Vagina (tissue), 2 donors: ENCODE measurements at regions not wholly inside any gene's neighbourhood (a gene's known extent, or its start where the extent isn't known, plus 50 kb on each side); places are given as distances from the start of the nearest gene placed in this dataset.

ENCODE experiments used
- DNase-seq, 2 donors: peaks; one replicate each; pipeline ENCODE4 v3.0.0-alpha.2; 2017; ENCODE audit errors: extremely low spot score in 2 of 2
- H3K27ac ChIP-seq: fragments of 200-600 bp; sonication (generic); one replicate; pipeline ENCODE4 v1.5.1; 2019
- H3K27me3 ChIP-seq: fragments of 200-600 bp; sonication (generic); one replicate; pipeline ENCODE4 v1.5.1; 2019
- H3K36me3 ChIP-seq, 2 donors: fragments of 200-600 bp; sonication (generic); one replicate each; pipeline ENCODE4 v1.5.1; 2017 to 2019
- H3K4me1 ChIP-seq: fragments of 200-600 bp; sonication (generic); one replicate; pipeline ENCODE4 v1.5.1; 2019
- H3K4me3 ChIP-seq, 2 donors: fragments of 200-600 bp; sonication (generic); 1 replicate in 1 of 2; 2 replicates in 1 of 2; pipeline ENCODE4 v1.5.1; 2016 to 2019
- H3K9me3 ChIP-seq: fragments of 200-600 bp; sonication (generic); one replicate; pipeline ENCODE4 v1.5.1; 2019
- POLR2A ChIP-seq, 2 donors: fragments of 450-650 bp; IDR thresholded peaks; one replicate each; pipeline ENCODE4 v1.6.1; 2017; ENCODE audit warnings: antibody characterized with exemption in 2 of 2, mild to moderate bottlenecking in 2 of 2, moderate library complexity in 2 of 2
- POLR2AphosphoS5 ChIP-seq, 2 donors: sonication (generic); formaldehyde crosslinking; IDR thresholded peaks; one replicate each; pipeline ENCODE4 v1.9.0; 2017; ENCODE audit warnings: antibody characterized with exemption in 2 of 2, mild to moderate bottlenecking in 2 of 2, low read depth in 1 of 2; ENCODE audit not compliant: insufficient read depth in 1 of 2
- intact Hi-C: fragments of 100-400 bp; cut with DNase I; formaldehyde crosslinking; loops from one replicate; pipeline ENCODE4 v1.15.1; 2023
- TF ChIP-seq, protein P1 (sequence below), 3 experiments: fragments of 450-650 bp in 2 of 3; fragments of 200-600 bp in 1 of 3; sonication (generic) in 1 of 3; IDR thresholded peaks; one replicate each; pipeline ENCODE4 v1.5.1; 2017 to 2019; ENCODE audit warnings: antibody characterized with exemption in 3 of 3, mild to moderate bottlenecking in 2 of 3, moderate library complexity in 2 of 3

DNA sequence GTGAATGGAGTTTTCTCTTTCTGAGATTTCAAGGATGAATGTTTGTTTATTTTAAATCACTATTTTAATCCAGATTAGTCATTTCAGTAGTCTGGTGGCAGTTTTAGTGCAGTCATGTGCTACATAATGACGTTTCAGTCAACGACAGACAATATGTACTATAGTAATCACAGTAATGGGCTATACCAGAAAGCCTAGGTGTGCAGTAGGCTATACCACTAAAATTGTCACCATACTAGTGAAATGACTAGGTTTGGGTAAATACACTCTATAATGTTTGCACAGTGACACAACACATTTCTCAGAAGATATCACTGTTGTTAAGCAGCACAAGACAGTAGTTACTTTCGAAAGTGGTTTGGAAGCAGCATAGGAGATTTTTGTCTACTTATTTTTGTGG lies 203.1 kb downstream of the ETNK1 start:
- Histone ChIP-seq H3K27ac (no peak overlapping the region), H3K4me3 (no peak overlapping the region), H3K27me3 (no peaks in the 10 kb centered on the region), H3K36me3 (no peaks in the 10 kb centered on the region), H3K9me3 (no peaks in the 10 kb centered on the region), H3K4me1 (no peaks in the 10 kb centered on the region)
- intact Hi-C loops: no loop called here
- no peak for DNase-seq
- TF ChIP-seq, protein P1, sequence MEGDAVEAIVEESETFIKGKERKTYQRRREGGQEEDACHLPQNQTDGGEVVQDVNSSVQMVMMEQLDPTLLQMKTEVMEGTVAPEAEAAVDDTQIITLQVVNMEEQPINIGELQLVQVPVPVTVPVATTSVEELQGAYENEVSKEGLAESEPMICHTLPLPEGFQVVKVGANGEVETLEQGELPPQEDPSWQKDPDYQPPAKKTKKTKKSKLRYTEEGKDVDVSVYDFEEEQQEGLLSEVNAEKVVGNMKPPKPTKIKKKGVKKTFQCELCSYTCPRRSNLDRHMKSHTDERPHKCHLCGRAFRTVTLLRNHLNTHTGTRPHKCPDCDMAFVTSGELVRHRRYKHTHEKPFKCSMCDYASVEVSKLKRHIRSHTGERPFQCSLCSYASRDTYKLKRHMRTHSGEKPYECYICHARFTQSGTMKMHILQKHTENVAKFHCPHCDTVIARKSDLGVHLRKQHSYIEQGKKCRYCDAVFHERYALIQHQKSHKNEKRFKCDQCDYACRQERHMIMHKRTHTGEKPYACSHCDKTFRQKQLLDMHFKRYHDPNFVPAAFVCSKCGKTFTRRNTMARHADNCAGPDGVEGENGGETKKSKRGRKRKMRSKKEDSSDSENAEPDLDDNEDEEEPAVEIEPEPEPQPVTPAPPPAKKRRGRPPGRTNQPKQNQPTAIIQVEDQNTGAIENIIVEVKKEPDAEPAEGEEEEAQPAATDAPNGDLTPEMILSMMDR (IDR thresholded peaks at IDR 0.05): no peak
- no peak for TF ChIP-seq POLR2A (IDR thresholded peaks at IDR 0.05)

GRCh38 chr12:22835431-22835830 lies 210.5 kb downstream of the ETNK1 start:
- no peaks in the 10 kb centered on the region for H3K4me1 ChIP-seq
- H3K27me3 ChIP-seq: no peaks in the 10 kb centered on the region
- no peak overlapping the region for H3K4me3 ChIP-seq
- DNase-seq: no peak
- H3K9me3 ChIP-seq: no peaks in the 10 kb centered on the region
- H3K27ac ChIP-seq: no peak overlapping the region
- intact Hi-C loops: no loop called here
- TF ChIP-seq, protein P1 (IDR thresholded peaks at IDR 0.05): no peak
- no peak for TF ChIP-seq POLR2AphosphoS5 (IDR thresholded peaks at IDR 0.05; ENCODE audit: insufficient read depth in 1 of 2, low read depth in 1 of 2)
- no peak for TF ChIP-seq POLR2A (IDR thresholded peaks at IDR 0.05)
- no peaks in the 10 kb centered on the region for H3K36me3 ChIP-seq

DNA sequence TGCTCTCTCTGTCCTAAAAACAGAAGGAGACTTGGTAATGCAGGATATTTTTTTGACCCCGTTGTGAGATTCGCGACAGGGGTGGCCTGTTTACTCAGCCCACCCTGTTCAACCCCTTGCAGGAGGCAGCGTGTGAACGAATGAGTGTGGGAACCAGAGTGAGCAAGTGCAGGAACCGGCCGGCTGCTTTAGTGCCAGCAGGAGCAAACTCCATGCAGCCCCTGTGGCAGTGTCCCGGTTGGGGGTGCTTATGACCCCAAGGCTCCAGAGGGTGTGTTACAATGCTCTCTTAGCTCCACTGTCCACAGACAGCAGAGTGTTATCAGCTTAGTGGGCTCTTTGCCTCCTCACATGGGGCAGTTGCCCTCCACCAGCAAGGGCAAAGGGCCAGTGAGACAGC lies 225.2 kb downstream of the ETNK1 start:
- Histone ChIP-seq H3K27me3 (no peaks in the 10 kb centered on the region), H3K4me3 (no peak overlapping the region), H3K9me3 (no peaks in the 10 kb centered on the region), H3K4me1 (no peaks in the 10 kb centered on the region), H3K36me3 (no peaks in the 10 kb centered on the region), H3K27ac (no peak overlapping the region)
- no peak for DNase-seq
- TF ChIP-seq, protein P1 (IDR thresholded peaks at IDR 0.05): no peak
- TF ChIP-seq POLR2AphosphoS5 (IDR thresholded peaks at IDR 0.05; ENCODE audit: insufficient read depth in 1 of 2, low read depth in 1 of 2): no peak
- no peak for TF ChIP-seq POLR2A (IDR thresholded peaks at IDR 0.05)
- intact Hi-C loops: no loop called here

- intact Hi-C loops: no loop called here
- TF ChIP-seq POLR2AphosphoS5 (IDR thresholded peaks at IDR 0.05; ENCODE audit: insufficient read depth in 1 of 2, low read depth in 1 of 2) (no peak), POLR2A (IDR thresholded peaks at IDR 0.05) (no peak)
- TF ChIP-seq, protein P1 (IDR thresholded peaks at IDR 0.05): no peak
- H3K27me3 ChIP-seq: no peaks in the 10 kb centered on the region
- no peak overlapping the region for H3K4me3 ChIP-seq
- no peak for DNase-seq
- H3K36me3 ChIP-seq: no peaks in the 10 kb centered on the region
- H3K9me3 ChIP-seq: no peaks in the 10 kb centered on the region
- H3K4me1 ChIP-seq: no peaks in the 10 kb centered on the region
- no peak overlapping the region for H3K27ac ChIP-seq
Measured at GRCh38 chr12:22851532-22851931, 226.6 kb downstream of the ETNK1 start.

DNA sequence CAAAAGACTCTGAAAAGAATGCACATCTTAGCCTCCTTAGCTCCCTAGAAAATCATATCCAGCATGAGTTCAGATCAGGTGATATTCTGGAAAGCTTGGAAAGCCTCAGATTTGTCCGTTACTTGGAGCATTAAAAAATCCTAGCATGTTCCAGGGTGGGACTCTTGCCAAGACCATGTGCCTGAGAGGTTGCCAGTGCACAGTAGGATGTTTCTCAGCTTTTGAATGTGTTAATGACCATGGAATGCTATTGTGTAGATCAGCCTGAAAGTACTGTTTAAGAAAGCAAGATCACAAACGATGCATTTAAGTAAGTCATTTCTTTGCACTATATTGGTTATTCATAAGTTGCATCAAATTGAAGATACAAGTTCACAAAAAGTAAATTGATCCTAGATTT lies 230.5 kb downstream of the ETNK1 start:
- no peak for DNase-seq
- no peak for TF ChIP-seq POLR2A (IDR thresholded peaks at IDR 0.05)
- TF ChIP-seq POLR2AphosphoS5 (IDR thresholded peaks at IDR 0.05; ENCODE audit: insufficient read depth in 1 of 2, low read depth in 1 of 2): no peak
- TF ChIP-seq, protein P1 (IDR thresholded peaks at IDR 0.05): no peak
- Histone ChIP-seq H3K9me3 (no peaks in the 10 kb centered on the region), H3K27me3 (no peaks in the 10 kb centered on the region), H3K27ac (no peak overlapping the region), H3K4me1 (no peaks in the 10 kb centered on the region), H3K4me3 (no peak overlapping the region), H3K36me3 (no peaks in the 10 kb centered on the region)
- intact Hi-C loops: no loop called here
